Activated naive CD8-positive, alpha-beta T cell treated with anti-CD3 and anti-CD28 coated beads, Interleukin-2, amount 10 ng/mL, durations not matched to agents 7 days and 5 days (primary cell): ENCODE measurements at regions not wholly inside any gene's neighbourhood (a gene's known extent, or its start where the extent isn't known, plus 50 kb on each side); places are given as distances from the start of the nearest gene placed in this dataset.

Source experiments
- ATAC-seq: fragments of 150-1000 bp; cut with Tn5 transposase; one replicate; pipeline ENCODE4 v1.10.0; 2021; ENCODE audit warnings: low read depth, moderate library complexity
- POLR2A ChIA-PET: fragments of 350-600 bp; sonication (Branson Sonifier 250); formaldehyde crosslinking; loops from one replicate; lab custom pipeline; 2021; ENCODE audit warnings: antibody characterized with exemption; lab: Charles Lee
- DNase-seq: peaks from one replicate; pipeline ENCODE4 v3.0.0; 2021
- H3K27ac Mint-ChIP-seq: one replicate; pipeline ENCODE4 v1.8.0; 2022; ENCODE audit warnings: mild to moderate bottlenecking, mixed read lengths
- H3K27me3 Mint-ChIP-seq: one replicate; pipeline ENCODE4 v1.8.0; 2022; ENCODE audit warnings: mild to moderate bottlenecking, moderate library complexity, mixed read lengths
- H3K36me3 Mint-ChIP-seq: one replicate; pipeline ENCODE4 v1.8.0; 2021; ENCODE audit warnings: mild to moderate bottlenecking, mixed read lengths
- H3K4me1 Mint-ChIP-seq: one replicate; pipeline ENCODE4 v1.8.0; 2021; ENCODE audit warnings: mixed read lengths
- H3K4me3 Mint-ChIP-seq: one replicate; pipeline ENCODE4 v1.8.0; 2022; ENCODE audit warnings: mild to moderate bottlenecking, moderate library complexity, mixed read lengths
- H3K9me3 Mint-ChIP-seq: one replicate; pipeline ENCODE4 v1.8.0; 2021; ENCODE audit warnings: mixed read lengths

DNA sequence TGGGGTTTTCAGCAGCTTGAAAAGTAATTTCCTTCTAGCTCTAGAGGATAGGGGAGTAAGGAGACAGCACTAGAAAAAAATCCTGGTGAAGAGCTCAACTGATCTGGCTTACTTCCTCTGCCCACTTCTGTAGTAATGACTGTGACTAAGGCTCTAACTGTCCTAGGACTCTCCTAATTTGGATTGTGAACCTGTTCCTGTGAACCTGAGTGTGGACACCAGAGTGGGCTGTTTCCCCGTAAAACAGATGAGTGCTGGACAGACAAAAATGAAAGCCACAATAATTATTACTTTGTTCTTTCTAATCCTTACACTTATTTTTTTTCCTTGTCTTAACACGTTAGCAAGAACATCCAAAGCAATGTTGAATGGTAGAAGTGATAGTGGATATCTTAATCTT lies 154.1 kb downstream of the AASDHPPT start:
- DNase-seq, result no peak
- Mint-ChIP-seq H3K9me3 (peaks cover 4% of the 10 kb centered on the region), H3K36me3 (no peaks in the 10 kb centered on the region), H3K4me3 (no peak overlapping the region), H3K4me1 (no peaks in the 10 kb centered on the region), H3K27ac (no peak overlapping the region), H3K27me3 (no peaks in the 10 kb centered on the region)
- no peak for ATAC-seq
- POLR2A ChIA-PET, result no interaction called here

DNA sequence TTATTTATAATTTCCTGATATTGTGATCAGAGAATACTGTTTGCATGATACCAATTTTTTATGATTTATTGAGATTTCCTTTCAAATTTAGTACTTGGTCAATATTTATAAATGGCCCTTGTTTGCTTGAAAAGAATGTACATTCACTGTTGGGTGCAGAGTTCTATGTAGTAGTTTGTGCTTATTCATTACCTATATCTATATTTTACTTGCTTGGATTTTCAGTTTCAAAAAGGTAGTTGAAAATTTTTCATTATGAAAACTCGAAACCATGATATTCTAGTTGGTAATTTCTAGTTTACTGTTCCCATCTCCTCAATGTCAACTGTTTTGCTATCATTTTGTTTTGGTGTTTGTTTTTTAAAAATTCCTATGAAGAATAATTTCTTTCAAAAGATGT lies 155.7 kb downstream of the AASDHPPT start:
- H3K4me1 Mint-ChIP-seq, result no peaks in the 10 kb centered on the region
- no peaks in the 10 kb centered on the region for H3K36me3 Mint-ChIP-seq
- no peak overlapping the region for H3K27ac Mint-ChIP-seq
- no peak overlapping the region for H3K4me3 Mint-ChIP-seq
- POLR2A ChIA-PET, result no interaction called here
- H3K9me3 Mint-ChIP-seq, result peaks cover 4% of the 10 kb centered on the region
- H3K27me3 Mint-ChIP-seq, result no peaks in the 10 kb centered on the region
- ATAC-seq, result no peak
- DNase-seq, result no peak

DNA sequence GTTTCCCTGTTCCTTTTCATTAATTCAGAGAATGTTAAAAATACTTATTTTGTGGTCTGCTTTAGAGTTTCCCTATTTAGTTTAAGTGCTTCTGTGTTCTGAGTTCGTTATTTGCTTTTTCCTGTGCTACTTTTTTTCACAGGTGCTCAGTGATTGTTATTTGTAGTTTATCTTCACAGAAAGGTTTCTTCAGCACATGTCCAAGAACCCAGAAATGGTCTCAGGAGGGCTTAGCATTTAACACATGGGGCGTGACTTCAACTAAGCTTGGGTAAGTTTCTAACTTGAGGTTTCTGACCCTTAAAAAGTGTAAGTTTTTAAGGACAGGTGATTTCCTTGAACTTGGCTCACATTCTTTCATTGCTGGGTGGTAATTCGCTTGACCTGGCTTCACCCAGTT lies 157.3 kb downstream of the AASDHPPT start:
- H3K4me1 Mint-ChIP-seq, result no peaks in the 10 kb centered on the region
- no peaks in the 10 kb centered on the region for H3K36me3 Mint-ChIP-seq
- peaks cover 1% of the 10 kb centered on the region for H3K9me3 Mint-ChIP-seq
- no peaks in the 10 kb centered on the region for H3K27me3 Mint-ChIP-seq
- POLR2A ChIA-PET, result no interaction called here
- no peak for ATAC-seq
- DNase-seq, result no peak
- no peak overlapping the region for H3K27ac Mint-ChIP-seq
- no peak overlapping the region for H3K4me3 Mint-ChIP-seq

DNA sequence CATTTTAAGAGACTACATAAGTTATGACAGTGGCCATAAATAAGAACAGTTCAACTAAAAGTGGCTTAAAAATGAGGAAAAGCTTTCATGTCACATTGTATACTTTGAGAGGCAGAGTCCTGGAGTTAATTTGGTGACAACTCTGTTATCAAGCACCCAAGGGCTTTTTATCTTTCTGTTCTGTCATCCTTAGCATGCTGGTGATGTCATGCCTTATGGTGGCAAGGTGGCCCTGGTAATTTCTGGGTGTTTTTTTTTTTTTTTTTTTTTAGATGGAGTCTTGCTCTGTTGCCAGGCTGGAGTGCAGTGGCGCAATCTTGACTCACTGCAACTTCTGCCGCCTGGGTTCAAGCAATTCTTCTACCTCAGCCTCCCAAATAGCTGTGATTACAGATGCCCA lies 158.8 kb downstream of the AASDHPPT start:
- POLR2A ChIA-PET, result no interaction called here
- Mint-ChIP-seq H3K27me3 (no peaks in the 10 kb centered on the region), H3K4me1 (no peaks in the 10 kb centered on the region), H3K4me3 (no peak overlapping the region), H3K9me3 (peaks cover 1% of the 10 kb centered on the region), H3K27ac (no peak overlapping the region), H3K36me3 (no peaks in the 10 kb centered on the region)
- ATAC-seq (no peak), DNase-seq (no peak)

DNA sequence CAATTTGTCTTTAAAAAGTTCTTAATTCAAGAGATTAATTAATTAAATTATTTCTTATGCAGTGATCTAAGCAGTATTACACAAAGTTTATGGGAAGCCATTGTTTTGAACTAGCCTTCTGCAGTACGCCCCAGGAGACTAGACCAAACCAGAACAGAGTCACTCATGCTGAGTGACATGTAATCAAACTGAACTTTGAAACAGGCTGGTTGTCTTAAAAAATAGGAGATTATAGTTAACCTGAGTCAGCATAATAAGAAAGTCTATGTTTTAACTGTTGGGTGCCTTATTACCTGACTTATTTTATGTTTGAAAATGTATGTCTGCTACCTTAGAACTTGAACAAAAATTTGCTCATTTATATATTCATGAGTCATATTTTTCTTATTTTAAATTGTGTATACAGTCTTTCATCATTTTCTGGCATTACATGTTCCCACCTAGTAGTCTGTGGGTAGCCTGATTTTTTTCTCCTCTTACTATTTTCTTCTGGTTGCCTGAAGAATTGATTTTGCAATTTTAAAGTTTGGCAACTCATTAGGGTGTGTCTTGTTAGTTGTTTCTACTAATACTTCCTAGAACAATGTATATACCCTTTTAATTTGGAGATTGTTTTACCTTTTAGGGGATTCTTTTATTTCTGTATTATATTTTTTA lies 161.4 kb downstream of the AASDHPPT start:
- no peak for ATAC-seq
- H3K4me1 Mint-ChIP-seq, result no peaks in the 10 kb centered on the region
- no peaks in the 10 kb centered on the region for H3K9me3 Mint-ChIP-seq
- DNase-seq, result no peak
- no peak overlapping the region for H3K4me3 Mint-ChIP-seq
- no peaks in the 10 kb centered on the region for H3K27me3 Mint-ChIP-seq
- no peaks in the 10 kb centered on the region for H3K36me3 Mint-ChIP-seq
- H3K27ac Mint-ChIP-seq, result no peak overlapping the region
- POLR2A ChIA-PET, result no interaction called here

DNA sequence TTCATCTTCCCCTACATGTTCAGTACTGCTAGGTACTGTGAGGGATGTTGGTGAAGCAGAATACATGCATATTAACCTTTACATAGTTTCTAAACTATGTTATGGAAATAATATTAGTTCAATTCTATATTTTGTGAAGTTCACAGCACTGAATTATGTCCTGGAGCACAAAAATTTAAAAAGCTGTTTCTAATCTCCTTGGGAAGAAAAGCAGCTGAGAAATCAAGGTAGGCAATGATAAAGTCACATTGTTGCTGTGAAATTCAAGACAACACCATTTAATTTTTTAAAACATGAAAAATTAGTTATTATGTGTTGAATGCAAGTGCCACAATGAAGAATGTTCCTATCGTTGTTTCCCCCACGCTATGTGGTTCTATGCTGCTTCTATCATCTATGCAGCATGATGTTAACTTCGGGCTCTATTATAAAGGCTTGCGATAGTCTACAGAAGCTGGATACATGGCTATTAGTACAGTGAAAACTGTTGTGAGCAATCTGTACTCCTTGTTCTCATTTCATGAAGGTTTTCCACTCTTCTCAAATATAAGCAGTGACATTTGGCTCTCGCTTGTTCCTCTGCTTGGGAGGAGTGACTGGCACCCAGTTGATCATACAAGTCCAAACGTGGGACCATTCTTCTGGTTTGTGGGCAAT lies 164.3 kb downstream of the AASDHPPT start:
- POLR2A ChIA-PET, result no interaction called here
- Mint-ChIP-seq H3K4me1 (no peaks in the 10 kb centered on the region), H3K27me3 (no peaks in the 10 kb centered on the region), H3K4me3 (no peak overlapping the region), H3K27ac (no peak overlapping the region), H3K36me3 (no peaks in the 10 kb centered on the region), H3K9me3 (peaks cover 11% of the 10 kb centered on the region)
- DNase-seq (no peak), ATAC-seq (no peak)

DNA sequence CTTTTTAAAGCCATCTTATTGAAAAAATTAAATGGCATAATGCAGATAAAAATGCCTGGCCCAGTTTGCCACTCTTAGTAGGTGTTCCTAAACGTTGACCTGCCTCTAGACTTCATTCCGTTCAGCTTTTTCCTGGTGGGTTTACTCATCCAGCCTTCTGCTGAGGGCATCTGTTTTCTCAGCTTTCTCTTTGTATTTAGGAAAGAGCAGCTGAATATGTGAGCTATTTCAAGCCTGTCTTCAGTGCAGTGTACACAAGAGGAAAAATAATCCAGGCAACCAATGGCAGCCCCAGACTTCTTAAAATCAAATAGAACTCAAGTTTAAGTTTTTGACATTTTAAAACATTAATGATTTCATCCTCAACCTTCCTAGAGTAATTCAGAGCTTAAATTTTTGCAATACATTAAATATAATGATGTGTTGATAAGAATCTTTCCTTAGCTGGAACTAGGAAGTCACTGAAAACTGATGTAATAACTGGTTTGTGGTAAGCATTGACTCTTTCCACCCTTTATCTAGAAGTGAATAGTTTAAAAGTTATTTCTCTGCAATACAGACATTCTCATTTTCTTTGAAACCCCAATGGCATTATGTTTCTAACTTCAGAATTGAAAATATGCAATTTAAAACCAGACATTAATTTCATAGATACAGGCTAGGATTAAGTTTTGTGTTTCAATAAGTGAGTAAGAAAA lies 165.4 kb downstream of the AASDHPPT start:
- no peak overlapping the region for H3K27ac Mint-ChIP-seq
- POLR2A ChIA-PET, result no interaction called here
- no peaks in the 10 kb centered on the region for H3K36me3 Mint-ChIP-seq
- no peak overlapping the region for H3K4me3 Mint-ChIP-seq
- peaks cover 14% of the 10 kb centered on the region for H3K9me3 Mint-ChIP-seq
- H3K27me3 Mint-ChIP-seq, result no peaks in the 10 kb centered on the region
- H3K4me1 Mint-ChIP-seq, result no peaks in the 10 kb centered on the region
- ATAC-seq (no peak), DNase-seq (no peak)

DNA sequence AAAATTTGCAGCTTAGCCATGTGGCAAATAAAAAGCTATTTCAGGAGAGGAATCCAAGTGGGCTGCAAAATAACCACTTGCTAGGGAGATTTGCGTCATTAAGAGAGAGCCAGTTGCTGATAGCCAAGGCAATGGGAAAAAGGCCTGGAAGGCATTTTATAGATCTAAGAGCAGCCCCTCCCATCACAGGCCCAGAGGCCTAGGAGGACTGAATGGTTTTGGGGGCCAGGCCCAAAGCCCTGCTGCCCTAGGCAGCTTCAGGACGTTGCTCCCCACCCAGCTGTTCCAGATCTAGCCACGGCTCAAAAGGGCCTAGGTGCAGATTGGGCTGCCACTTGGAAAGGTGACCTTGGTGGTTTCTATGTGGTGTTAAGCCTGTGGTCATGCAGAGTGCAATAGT lies 169.0 kb downstream of the AASDHPPT start:
- Mint-ChIP-seq H3K9me3 (peaks cover 24% of the 10 kb centered on the region), H3K4me1 (no peaks in the 10 kb centered on the region), H3K27ac (no peak overlapping the region), H3K27me3 (no peaks in the 10 kb centered on the region), H3K36me3 (no peaks in the 10 kb centered on the region), H3K4me3 (no peak overlapping the region)
- DNase-seq, result no peak
- ATAC-seq, result no peak
- POLR2A ChIA-PET, result no interaction called here

DNA sequence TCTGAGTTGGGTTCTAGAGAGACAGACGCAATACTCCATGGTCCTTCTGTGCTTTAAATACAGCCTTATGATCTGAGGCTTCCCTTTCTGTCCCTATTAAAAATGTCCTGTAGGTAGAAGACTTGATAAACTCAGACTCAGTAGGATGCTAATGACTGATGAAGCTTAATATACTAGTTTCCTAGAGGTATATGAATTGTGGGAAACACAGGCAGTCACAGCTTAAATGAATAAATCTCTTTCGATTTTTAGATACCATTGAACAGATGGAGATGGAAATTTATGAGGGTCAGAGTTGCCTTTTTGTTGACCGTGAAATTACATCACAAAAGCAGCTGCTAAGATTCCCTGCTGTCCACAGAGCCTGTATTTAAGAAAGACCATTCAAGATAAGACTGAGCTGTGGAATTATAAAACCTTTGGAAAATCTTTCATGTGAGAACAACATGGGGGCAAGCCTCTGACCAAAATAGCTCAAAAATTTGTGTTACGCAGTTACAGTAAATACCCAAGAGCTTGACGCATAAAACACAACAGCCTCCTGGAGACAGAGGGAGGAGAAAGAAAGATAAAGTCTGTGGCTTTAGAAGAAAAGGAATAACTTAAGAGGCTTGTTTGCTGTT lies 172.3 kb downstream of the AASDHPPT start:
- Mint-ChIP-seq H3K4me1 (no peaks in the 10 kb centered on the region), H3K4me3 (no peak overlapping the region), H3K27me3 (no peaks in the 10 kb centered on the region), H3K9me3 (peaks cover 25% of the 10 kb centered on the region), H3K27ac (no peak overlapping the region), H3K36me3 (no peaks in the 10 kb centered on the region)
- ATAC-seq (no peak), DNase-seq (no peak)
- POLR2A ChIA-PET, result no interaction called here

DNA sequence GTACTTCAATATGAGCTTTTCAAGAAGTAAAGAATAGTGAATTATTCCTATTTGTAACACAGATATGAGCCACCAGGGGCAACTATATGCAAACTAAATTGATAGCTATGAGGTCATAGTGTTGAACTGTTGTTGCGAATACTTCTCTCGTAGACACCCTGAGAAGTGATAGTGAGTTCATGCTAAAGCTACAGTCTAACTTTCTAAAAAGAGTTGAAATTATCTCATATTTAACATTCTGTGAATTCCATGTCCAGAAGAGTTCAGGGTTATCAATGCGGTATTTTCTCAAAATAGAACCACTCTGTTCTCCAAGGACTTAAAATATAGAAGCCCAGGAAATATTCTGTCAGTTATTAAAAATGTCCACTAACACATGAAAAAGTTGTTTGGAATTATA lies 185.4 kb downstream of the AASDHPPT start:
- Mint-ChIP-seq H3K4me1 (no peaks in the 10 kb centered on the region), H3K4me3 (no peak overlapping the region), H3K27ac (no peak overlapping the region), H3K36me3 (no peaks in the 10 kb centered on the region), H3K9me3 (peaks cover 2% of the 10 kb centered on the region), H3K27me3 (no peaks in the 10 kb centered on the region)
- DNase-seq, result no peak
- POLR2A ChIA-PET, result no interaction called here
- no peak for ATAC-seq

DNA sequence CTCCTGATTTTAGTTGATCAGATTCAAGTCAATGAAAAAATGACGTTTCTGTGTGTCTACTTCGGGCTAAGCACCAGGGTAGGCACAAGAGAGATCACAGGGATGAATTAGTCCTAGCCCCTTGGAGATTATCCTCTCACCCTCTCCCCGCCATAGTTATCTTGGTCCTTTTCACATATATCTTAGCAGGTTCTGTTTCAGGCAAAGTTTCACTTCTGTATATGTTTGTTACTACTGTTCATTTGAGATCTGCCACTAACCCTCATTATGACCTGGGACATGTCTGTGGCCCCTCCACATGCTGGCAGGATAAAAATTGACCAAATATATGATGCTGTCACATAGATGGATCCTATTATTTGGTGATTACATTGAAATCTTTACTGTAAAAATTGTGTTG lies 186.1 kb downstream of the AASDHPPT start:
- POLR2A ChIA-PET, result no interaction called here
- Mint-ChIP-seq H3K27ac (no peak overlapping the region), H3K36me3 (no peaks in the 10 kb centered on the region), H3K4me1 (no peaks in the 10 kb centered on the region), H3K4me3 (no peak overlapping the region), H3K27me3 (no peaks in the 10 kb centered on the region), H3K9me3 (peaks cover 2% of the 10 kb centered on the region)
- no peak for ATAC-seq
- DNase-seq, result no peak

DNA sequence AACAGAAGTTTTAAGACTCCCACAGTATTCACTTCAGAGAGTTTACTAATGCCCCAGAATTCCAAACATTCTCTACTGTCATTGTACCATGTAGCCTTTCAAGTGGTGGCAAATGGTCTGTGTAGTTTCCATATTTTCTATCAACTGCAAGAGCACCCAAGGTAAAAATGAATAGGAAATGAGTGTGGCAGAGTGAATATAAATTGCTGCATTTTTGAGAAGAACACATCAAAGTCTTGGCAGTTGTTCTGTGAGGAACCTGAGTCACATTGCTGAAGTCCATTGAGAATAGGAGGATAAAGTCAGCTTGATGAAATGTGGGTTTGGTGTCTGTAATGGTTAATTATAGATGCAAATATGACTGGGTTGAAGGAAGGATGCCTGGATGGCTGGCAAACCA lies 193.6 kb downstream of the AASDHPPT start:
- Mint-ChIP-seq H3K36me3 (no peaks in the 10 kb centered on the region), H3K27ac (no peak overlapping the region), H3K4me1 (no peaks in the 10 kb centered on the region), H3K9me3 (peaks cover 4% of the 10 kb centered on the region), H3K27me3 (no peaks in the 10 kb centered on the region), H3K4me3 (no peak overlapping the region)
- POLR2A ChIA-PET, result no interaction called here
- no peak for ATAC-seq
- DNase-seq, result no peak

DNA sequence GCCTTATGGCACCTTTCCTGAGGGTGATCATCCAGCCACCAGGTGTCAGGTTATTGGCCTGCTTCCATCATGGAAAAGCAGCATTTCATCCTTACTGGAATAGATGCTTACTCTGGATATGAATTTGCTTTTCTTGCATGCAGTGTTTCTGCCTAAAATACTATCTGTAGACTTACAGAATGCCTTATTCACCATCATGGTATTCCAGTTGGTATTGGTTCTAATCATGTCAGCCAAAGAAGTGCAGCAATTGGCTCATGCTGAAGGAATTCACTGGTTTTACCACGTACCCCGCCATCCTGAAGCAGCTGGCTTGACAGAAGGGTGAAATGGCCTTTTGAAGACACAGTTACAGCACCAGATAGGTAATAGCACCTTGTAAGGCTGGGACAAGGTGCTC lies 194.2 kb downstream of the AASDHPPT start:
- POLR2A ChIA-PET, result no interaction called here
- DNase-seq, result no peak

DNA sequence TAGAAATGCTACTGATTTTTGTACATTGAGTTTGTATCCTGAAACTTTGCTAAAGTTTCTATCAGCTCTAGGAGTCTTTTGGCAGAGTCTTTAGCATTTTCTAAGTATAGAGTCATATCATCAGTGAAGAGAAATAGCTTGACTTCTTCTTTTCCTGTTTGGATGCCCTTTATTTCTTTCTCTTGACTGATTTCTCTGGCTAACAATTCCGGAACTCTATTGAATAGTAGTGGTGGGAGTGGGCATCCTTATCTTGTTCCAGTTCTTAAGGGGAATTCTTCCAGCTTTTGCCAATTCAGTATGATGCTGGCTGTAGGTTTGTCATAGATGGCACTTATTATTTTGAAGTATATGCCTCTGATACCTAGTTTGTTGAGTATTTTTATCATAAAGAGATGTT lies 197.7 kb downstream of the AASDHPPT start:
- no peaks in the 10 kb centered on the region for H3K4me1 Mint-ChIP-seq
- peaks cover 3% of the 10 kb centered on the region for H3K9me3 Mint-ChIP-seq
- no peaks in the 10 kb centered on the region for H3K36me3 Mint-ChIP-seq
- DNase-seq, result no peak
- no peak overlapping the region for H3K27ac Mint-ChIP-seq
- POLR2A ChIA-PET, result no interaction called here
- H3K4me3 Mint-ChIP-seq, result no peak overlapping the region
- H3K27me3 Mint-ChIP-seq, result no peaks in the 10 kb centered on the region
- no peak for ATAC-seq

More for the DNA sequence above, 194.2 kb downstream of the AASDHPPT start:
- Mint-ChIP-seq H3K4me3 (no peak overlapping the region), H3K27me3 (no peaks in the 10 kb centered on the region), H3K27ac (no peak overlapping the region), H3K4me1 (no peaks in the 10 kb centered on the region), H3K36me3 (no peaks in the 10 kb centered on the region), H3K9me3 (peaks cover 3% of the 10 kb centered on the region)
- ATAC-seq, result no peak
